HL-60 (cell line): ENCODE measurements at regions not wholly inside any gene's neighbourhood (a gene's known extent, or its start where the extent isn't known, plus 50 kb on each side); places are given as distances from the start of the nearest gene placed in this dataset.

Source experiments
- DNase-seq, 2 experiments: peaks; one replicate each; pipeline ENCODE4 v3.0.0-alpha.2; 2010 to 2020; ENCODE audit warnings: low read depth in 1 of 2, low spot score in 1 of 2
- H3K27ac ChIP-seq: fragments of 250-450 bp; sonication (Bioruptor Pico); replicated peaks from 2 replicates; pipeline ENCODE4 v1.5.1; 2020; ENCODE audit warnings: mild to moderate bottlenecking, moderate library complexity
- H3K27me3 ChIP-seq: fragments of 250-450 bp; sonication (Bioruptor Pico); 2 replicates; pipeline ENCODE4 v1.5.1; 2021; ENCODE audit warnings: mild to moderate bottlenecking, moderate library complexity; ENCODE audit not compliant: insufficient read depth, poor library complexity, severe bottlenecking
- H3K4me3 ChIP-seq: replicated peaks from 2 replicates; pipeline ENCODE4 v1.5.1; 2011; ENCODE audit warnings: mild to moderate bottlenecking, control low read depth, low read length; ENCODE audit not compliant: insufficient read depth
- CTCF ChIP-seq: IDR thresholded peaks from one replicate; pipeline ENCODE4 v1.5.1; 2011; ENCODE audit warnings: low read length, control low read depth, inconsistent platforms; ENCODE audit not compliant: insufficient read depth
- GABPA ChIP-seq: IDR thresholded peaks from 2 replicates; pipeline ENCODE4 v1.6.1; 2012; ENCODE audit warnings: low read depth
- POLR2AphosphoS5 ChIP-seq: IDR thresholded peaks from 2 replicates; pipeline ENCODE4 v1.6.1; 2012; ENCODE audit warnings: low read depth
- REST ChIP-seq: IDR thresholded peaks from 2 replicates; pipeline ENCODE4 v1.6.1; 2012; ENCODE audit warnings: low read depth; ENCODE audit not compliant: insufficient replicate concordance
- SPI1 ChIP-seq: IDR thresholded peaks from 2 replicates; pipeline ENCODE4 v1.6.1; 2012; ENCODE audit warnings: low read depth, mild to moderate bottlenecking, borderline replicate concordance

GRCh38 chr9:90016272-90016671 lies 411.5 kb downstream of the GADD45G start:
- Histone ChIP-seq H3K27me3 (no peaks in the 10 kb centered on the region), H3K4me3 (no peak overlapping the region), H3K27ac (no peak overlapping the region)
- DNase-seq, result no peak
- no peak for TF ChIP-seq SPI1
- no peak for TF ChIP-seq REST
- no peak for TF ChIP-seq POLR2AphosphoS5
- no peak for TF ChIP-seq CTCF

GRCh38 chr9:90017679-90018078 lies 412.9 kb downstream of the GADD45G start:
- H3K27ac ChIP-seq, result no peak overlapping the region
- TF ChIP-seq CTCF, result no peak
- TF ChIP-seq REST, result no peak
- no peak for TF ChIP-seq SPI1
- no peak for TF ChIP-seq GABPA
- H3K27me3 ChIP-seq, result no peaks in the 10 kb centered on the region
- no peak overlapping the region for H3K4me3 ChIP-seq
- DNase-seq, result no peak

- H3K4me3 ChIP-seq, result no peak overlapping the region
- no peaks in the 10 kb centered on the region for H3K27me3 ChIP-seq
- no peak for TF ChIP-seq CTCF
- peak; percentile 15; the same call in 1 of the 2 replicates for TF ChIP-seq SPI1
- DNase-seq, result no peak
- no peak overlapping the region for H3K27ac ChIP-seq
These were observed 413.9 kb downstream of the GADD45G start for GRCh38 chr9:90018688-90019087.

- Histone ChIP-seq H3K27ac (no peak overlapping the region), H3K27me3 (no peaks in the 10 kb centered on the region)
These were observed 414.8 kb downstream of the GADD45G start for GRCh38 chr9:90019626-90020025.

More at GRCh38 chr9:90019626-90020025, 414.8 kb downstream of the GADD45G start:
- H3K4me3 ChIP-seq, result no peak overlapping the region
- DNase-seq, result no peak
- TF ChIP-seq GABPA (no peak), POLR2AphosphoS5 (no peak), REST (no peak), SPI1 (no peak), CTCF (no peak)
